Epidermal melanocyte (primary cell): ENCODE measurements at regions not wholly inside any gene's neighbourhood (a gene's known extent, or its start where the extent isn't known, plus 50 kb on each side); places are given as distances from the start of the nearest gene placed in this dataset.

Experiments used
- DNase-seq: peaks from one replicate; pipeline ENCODE4 v3.0.0; 2011; ENCODE audit warnings: low spot score; ENCODE audit not compliant: insufficient read length

GRCh38 chr2:12795851-12796250, 79.1 kb downstream of the TRIB2 start:
- no peak for DNase-seq

GRCh38 chr2:12796657-12797056, 79.9 kb downstream of the TRIB2 start:
- peak; percentile 29 for DNase-seq

DNA sequence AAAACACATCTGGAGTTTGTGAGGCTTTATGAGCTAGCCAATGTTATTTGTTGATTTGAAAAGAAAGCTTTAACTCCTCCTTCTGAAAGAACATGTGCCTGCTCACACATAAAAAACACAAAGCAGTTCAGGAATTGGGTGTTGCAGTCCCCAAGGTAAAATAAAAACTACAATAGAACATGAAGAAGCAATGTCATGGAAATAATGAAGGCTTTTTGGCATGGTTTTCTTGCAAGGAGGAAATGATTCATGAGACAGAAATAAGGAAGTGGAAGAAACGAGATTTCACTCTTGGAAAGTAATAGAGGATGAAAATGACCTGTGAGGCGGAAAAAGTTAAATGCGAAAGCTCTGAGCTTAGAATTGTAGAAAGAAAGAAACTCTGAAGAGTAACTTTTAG, 81.1 kb downstream of the TRIB2 start:
- DNase-seq: no peak

DNA sequence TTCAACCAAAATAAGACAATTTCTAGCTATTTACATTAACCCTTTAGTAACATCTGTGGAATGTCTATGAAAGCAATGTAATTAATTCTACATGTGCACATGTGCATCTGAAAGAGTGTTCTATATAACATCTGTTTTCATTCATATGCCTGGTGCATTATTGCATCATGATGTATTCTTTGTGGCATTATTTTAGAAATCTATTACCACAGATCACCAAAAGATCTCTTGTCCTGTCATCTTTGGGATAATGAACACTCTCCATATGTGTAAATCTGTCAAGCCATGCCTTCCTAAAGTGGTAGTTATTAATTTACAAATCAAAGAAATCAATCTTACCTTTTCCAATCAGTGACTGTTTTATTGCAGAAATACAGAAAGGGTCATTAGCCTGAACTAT, 86.9 kb downstream of the TRIB2 start:
- DNase-seq: no peak

DNA sequence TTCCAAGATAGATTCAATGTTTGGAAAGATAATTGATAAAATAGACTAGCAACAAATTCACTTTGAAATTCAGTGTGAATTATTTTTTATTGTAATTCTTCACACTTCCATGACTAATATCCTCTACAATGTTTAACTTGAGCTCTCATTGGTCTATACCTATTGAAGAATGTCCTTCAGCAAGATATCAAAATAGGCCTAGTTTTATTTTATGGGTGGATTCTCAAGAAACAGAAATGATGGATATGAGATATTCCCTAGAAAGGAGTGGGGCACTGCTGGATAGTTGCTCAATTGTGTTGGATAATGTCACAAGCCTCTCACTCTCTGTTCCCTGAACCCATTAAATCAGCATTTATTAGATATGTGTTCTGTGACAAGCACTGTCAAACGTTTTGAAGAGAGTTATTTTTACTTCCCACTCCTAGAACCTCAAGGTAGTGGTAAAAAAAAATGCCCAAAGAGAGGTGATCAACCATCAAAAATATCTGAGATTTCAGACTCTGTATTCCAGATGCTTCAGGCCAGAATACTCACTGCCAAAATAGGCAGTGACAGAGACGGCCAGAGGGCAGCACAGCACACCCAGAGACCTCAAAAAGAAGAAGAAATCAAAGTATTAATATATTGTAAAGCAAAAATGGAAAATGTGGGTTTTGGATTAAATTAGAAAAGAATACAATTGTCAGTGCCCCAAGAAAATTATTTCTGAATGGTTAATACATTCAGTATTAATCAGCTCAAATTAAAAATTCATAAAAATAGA, 87.5 kb downstream of the TRIB2 start:
- DNase-seq: no peak

- no peak for DNase-seq
Measured at GRCh38 chr2:12805033-12805432, 88.3 kb downstream of the TRIB2 start.

DNA sequence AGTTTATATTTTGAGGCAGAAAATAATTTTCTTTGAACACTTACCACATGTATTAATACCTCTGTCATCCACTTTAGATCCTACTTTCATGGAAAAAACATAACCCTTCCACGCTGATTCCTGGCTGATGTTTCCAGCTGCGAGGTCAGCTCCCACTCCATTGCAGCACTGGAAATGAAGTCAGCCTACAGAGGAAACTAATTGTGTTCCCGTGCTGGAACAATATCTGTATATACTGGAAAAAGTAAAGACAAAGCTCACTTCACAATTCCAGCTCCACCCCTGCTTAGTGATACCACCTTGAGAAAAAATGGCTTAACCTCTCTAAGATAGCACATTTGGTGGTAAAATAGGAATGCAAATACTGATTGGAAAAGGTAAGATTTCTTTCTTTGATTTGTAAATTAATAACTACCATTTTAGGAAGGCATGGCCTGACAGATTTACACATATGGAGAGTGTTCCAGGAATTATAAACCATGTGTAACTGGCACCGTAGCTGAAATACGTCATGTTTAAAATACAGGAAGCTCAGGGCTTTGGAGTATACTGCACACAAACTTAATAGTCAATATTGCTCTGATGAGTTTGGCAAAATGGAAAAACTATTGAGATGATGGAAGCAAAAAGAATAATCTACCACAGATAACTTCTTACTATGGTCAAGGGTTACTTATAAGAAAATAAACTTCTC, 90.0 kb downstream of the TRIB2 start:
- no peak for DNase-seq

- no peak for DNase-seq
Measured at GRCh38 chr2:12807907-12808810, 91.4 kb downstream of the TRIB2 start.

GRCh38 chr2:12809526-12809925, 92.8 kb downstream of the TRIB2 start:
- DNase-seq: no peak

GRCh38 chr2:12811916-12812315, 95.2 kb downstream of the TRIB2 start:
- no peak for DNase-seq

DNA sequence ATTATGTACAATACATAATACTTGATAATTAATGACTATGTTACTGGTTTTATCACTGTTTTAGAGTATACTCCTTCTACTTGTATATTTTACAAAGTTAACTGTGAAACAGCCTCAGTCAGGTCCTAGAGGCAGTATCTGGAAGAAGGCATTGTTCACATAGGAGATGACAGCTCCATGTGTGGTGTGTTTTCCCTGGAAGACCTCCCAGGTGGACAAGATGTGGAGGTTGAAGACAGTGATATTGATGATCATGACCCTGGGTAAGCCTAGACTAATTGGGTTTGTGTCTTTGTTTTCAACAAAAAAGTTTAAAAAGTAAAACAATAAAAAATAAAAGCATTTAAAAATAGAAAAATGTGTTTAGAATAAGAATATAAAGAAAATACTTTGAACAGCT, 96.4 kb downstream of the TRIB2 start:
- no peak for DNase-seq

DNA sequence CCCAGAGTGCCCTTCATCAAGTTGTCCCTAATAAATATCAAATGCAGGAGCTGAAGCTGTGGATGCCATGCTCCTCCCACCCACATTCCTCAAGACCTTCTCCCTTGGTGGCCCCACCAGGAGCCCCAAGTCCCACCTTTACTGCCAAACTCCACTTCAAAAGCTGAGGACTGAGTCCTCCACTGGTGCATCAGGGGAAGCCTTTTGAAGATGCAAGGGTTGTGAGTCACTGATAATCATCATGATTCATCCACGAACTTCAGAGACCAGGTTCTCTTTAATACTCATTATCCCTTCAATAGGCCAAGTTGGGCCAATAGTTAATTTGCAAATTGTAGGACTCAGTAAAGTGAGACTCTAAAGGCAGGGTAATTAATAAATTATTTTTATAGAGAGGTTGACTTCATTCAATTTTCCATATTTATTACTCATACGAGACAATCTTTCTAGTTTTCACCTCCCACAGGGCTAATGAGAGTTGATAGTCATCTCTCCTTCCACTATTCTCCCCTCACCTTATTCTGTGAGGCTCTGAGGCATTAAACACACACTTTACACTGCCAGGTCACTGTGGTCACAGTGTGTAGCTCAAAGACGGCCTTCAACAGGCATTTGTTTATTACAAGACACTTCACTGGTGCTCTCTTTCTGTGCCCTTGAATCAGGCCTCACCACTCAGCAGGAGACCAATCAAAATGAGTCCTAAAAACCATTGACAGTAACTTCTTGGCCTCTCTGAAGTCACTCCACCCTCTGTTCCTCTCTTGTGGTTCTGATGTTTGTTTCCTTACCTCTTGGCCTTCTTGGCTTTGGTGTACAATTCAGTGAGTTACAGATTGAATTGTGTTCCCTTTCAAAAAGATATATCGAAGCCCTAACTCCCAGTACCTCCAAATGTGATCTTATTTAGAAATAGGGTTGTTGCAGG, 99.9 kb downstream of the TRIB2 start:
- no peak for DNase-seq

- DNase-seq: no peak
Measured at GRCh38 chr2:12817870-12818269, 101.1 kb downstream of the TRIB2 start.

DNA sequence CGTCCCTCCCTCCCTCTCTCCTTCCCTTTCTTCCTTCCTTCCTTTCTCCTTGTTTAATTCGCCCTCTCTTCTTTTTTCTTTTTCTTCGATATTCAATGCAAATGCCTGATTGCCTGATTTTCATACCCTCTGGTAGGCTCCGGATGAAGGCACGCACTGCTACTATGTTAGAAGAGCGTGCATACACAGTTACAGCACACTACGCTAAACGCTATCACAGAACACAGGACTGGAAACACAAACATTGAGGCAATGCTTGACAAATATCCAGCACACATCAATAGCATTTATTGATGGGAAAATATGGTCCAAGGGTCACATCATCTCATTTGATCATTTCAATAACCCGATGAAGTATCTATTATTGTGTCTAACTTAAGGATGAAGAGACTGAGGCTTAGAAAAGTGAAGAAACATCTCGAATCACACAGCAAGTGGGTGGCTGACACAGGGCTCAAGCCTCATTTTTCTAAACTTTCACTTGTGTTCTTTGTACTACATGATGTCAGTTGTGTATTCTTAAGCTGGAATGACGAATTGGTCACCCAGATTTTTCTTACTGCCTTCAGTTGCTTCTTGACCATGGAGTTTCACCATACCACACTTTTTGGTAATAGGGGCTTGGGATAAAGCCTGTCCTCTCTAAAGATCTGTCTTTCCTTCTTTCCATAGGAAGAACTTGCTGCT, 101.8 kb downstream of the TRIB2 start:
- DNase-seq: no peak

- peak; percentile 47 for DNase-seq
Measured at GRCh38 chr2:12819103-12819475, 102.4 kb downstream of the TRIB2 start.

DNA sequence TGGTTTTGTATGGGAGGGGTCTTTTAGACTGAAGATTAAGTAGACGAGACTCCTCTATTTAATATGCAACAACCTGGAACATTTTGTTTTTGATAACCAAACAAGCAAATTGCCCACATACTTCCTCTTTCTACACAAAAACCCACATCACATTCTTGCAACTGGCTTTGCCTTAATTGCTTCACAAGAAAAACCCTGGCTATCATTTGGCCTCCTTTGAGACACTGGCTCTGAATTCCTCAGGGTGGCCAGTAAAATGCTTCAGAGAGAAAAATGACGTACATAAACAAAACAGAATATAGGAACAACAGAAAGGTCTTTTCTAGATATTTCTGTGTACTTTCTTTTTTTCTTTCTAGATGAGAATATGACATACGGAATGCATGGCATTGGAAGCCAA, 103.0 kb downstream of the TRIB2 start:
- DNase-seq: no peak

DNA sequence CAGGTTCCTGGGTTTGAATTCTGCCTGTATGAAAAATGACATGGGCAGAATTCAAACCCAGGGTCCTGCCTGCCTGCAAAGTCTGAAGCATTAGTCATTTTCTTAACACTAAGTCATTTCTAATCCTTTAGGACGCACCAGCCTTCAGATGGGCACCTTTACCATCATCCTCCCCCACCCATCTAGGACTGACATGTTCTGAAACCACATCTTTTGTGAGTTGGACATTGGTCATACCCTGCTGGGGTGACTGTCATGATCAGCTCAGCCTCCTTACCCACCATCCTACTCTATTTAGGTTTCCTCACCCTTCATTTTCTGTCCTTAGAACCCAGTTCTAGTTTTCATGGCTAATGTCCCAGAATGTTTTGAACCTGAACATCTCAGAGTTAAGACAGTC, 104.9 kb downstream of the TRIB2 start:
- DNase-seq: no peak

DNA sequence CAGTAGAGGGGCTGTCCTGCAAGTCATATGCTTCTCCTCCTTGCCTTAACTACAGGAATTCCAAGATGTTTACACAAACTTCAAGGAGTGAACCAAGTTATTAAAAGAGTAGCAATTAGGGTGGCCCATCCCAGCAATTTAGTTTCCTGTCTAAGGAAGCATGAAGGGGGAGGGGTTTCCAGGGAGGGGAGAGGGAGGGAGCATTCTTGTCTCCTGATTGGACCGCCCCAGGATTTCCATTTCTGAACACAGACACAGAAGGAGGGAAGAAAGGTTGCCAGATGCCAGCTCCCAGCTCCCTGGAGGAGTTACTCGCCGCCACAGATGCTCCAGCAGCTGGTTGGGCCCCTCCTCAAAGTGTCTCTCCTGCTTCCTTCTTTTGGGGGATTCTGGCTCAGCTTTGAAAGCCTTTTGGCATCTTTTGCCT, 107.6 kb downstream of the TRIB2 start:
- no peak for DNase-seq

- DNase-seq: no peak
Measured at GRCh38 chr2:12824778-12825379, 108.1 kb downstream of the TRIB2 start.

DNA sequence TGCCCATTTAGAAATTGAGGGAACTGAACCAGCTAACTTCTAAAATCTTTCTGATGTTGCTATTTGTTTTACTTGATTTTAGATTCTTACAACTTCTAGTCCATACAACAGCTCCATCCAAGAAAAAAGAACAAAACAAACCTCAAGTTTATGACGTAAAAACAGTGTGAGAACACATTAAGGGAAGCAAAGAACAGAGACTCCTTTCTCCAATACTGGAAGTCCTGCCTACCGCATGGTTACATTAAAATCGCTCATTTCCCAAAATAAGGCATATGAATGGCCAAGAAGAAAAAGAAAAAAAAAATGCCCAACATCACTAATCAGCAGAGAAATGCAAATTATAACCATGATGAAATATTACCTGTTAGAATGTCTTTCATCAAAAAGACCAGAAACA, 110.0 kb downstream of the TRIB2 start:
- DNase-seq: no peak
